Keratinocyte (primary cell): ENCODE measurements at regions not wholly inside any gene's neighbourhood (a gene's known extent, or its start where the extent isn't known, plus 50 kb on each side); places are given as distances from the start of the nearest gene placed in this dataset.

Experiments used
- DNase-seq: peaks from one replicate; pipeline ENCODE4 v3.0.0-alpha.2; 2011; ENCODE audit warnings: low read depth, missing footprints, low spot score
- FAIRE-seq: peaks from 2 replicates; lab custom pipeline; 2011; peaks lifted over from hg19 to GRCh38; lab: Jason Lieb, UNC
- H2AFZ ChIP-seq: 2 replicates; pipeline ENCODE4 v1.6.0; 2012; ENCODE audit warnings: low read length, control low read depth, inconsistent platforms; ENCODE audit not compliant: control insufficient read depth
- H3K27ac ChIP-seq: 2 replicates; pipeline ENCODE4 v1.5.1; 2011; ENCODE audit warnings: low read length; ENCODE audit not compliant: control insufficient read depth, insufficient read depth
- H3K27me3 ChIP-seq: 3 replicates; pipeline ENCODE4 v1.6.0; 2011; ENCODE audit warnings: low read length; ENCODE audit not compliant: control insufficient read depth, insufficient read depth; ENCODE audit errors: extremely low read depth
- H3K36me3 ChIP-seq, 2 experiments: 2 replicates in 1 of 2; 3 replicates in 1 of 2; pipeline ENCODE4 v1.5.1; 2011; ENCODE audit warnings: low read length in 2 of 2, mild to moderate bottlenecking in 1 of 2; ENCODE audit not compliant: control insufficient read depth in 2 of 2, insufficient read depth in 2 of 2; ENCODE audit errors: extremely low read depth in 1 of 2
- H3K4me1 ChIP-seq: 3 replicates; pipeline ENCODE4 v1.5.1; 2011; ENCODE audit warnings: low read length; ENCODE audit not compliant: control insufficient read depth, insufficient read depth; ENCODE audit errors: extremely low read depth
- H3K4me2 ChIP-seq: 3 replicates; pipeline ENCODE4 v1.6.0; 2011; ENCODE audit warnings: low read depth, low read length; ENCODE audit not compliant: control insufficient read depth, insufficient read depth; ENCODE audit errors: extremely low read depth
- H3K4me3 ChIP-seq, 3 experiments: fragments of 200-600 bp in 1 of 3; sonication (generic) in 1 of 3; 2 replicates in 2 of 3; 3 replicates in 1 of 3; pipeline ENCODE4 v1.5.1; 2011 to 2016; ENCODE audit warnings: low read length in 3 of 3, mild to moderate bottlenecking in 3 of 3, control low read depth in 2 of 3, inconsistent platforms in 1 of 3, low read depth in 1 of 3, mixed read lengths in 1 of 3, mixed run types in 1 of 3, moderate library complexity in 1 of 3; ENCODE audit not compliant: control insufficient read depth in 2 of 3, insufficient read depth in 2 of 3; ENCODE audit errors: extremely low read depth in 1 of 3
- H3K79me2 ChIP-seq: 2 replicates; pipeline ENCODE4 v1.6.0; 2012; ENCODE audit warnings: low read length; ENCODE audit not compliant: control insufficient read depth, insufficient read depth
- H3K9ac ChIP-seq: 3 replicates; pipeline ENCODE4 v1.6.0; 2011; ENCODE audit warnings: low read length; ENCODE audit not compliant: control insufficient read depth, insufficient read depth; ENCODE audit errors: extremely low read depth
- H3K9me1 ChIP-seq: 3 replicates; pipeline ENCODE4 v1.6.0; 2011; ENCODE audit warnings: low read length; ENCODE audit not compliant: control insufficient read depth, insufficient read depth; ENCODE audit errors: extremely low read depth
- H3K9me3 ChIP-seq: 2 replicates; pipeline ENCODE4 v1.5.1; 2012; ENCODE audit warnings: low read depth, low read length; ENCODE audit not compliant: control insufficient read depth
- H4K20me1 ChIP-seq: 3 replicates; pipeline ENCODE4 v1.6.0; 2011; ENCODE audit warnings: low read length; ENCODE audit not compliant: control insufficient read depth, insufficient read depth; ENCODE audit errors: extremely low read depth
- CTCF ChIP-seq, 3 experiments: IDR thresholded peaks in 1 of 3; conservative IDR thresholded peaks in 1 of 3; optimal IDR thresholded peaks in 1 of 3; 2 replicates in 2 of 3; 3 replicates in 1 of 3; pipeline versions ENCODE3 to v1.5.1; 2011; ENCODE audit warnings: low read length in 3 of 3, mild to moderate bottlenecking in 3 of 3, moderate library complexity in 2 of 3, control low read depth in 1 of 3, inconsistent platforms in 1 of 3; ENCODE audit not compliant: insufficient read depth in 2 of 3; ENCODE audit errors: extremely low read depth in 1 of 3
- EZH2 ChIP-seq: IDR thresholded peaks from one replicate; pipeline ENCODE4 v1.6.1; 2012; ENCODE audit warnings: inconsistent platforms, mild to moderate bottlenecking, low read length, moderate library complexity
- dilution Hi-C: fragments of 300-500 bp; cut with MboI; formaldehyde crosslinking; loops from one replicate; pipeline ENCODE4 v1.7.0; 2020; ENCODE audit warnings: low sequenced_read_pairs; ENCODE audit not compliant: extremely low pct_ligation_motif_present

DNA sequence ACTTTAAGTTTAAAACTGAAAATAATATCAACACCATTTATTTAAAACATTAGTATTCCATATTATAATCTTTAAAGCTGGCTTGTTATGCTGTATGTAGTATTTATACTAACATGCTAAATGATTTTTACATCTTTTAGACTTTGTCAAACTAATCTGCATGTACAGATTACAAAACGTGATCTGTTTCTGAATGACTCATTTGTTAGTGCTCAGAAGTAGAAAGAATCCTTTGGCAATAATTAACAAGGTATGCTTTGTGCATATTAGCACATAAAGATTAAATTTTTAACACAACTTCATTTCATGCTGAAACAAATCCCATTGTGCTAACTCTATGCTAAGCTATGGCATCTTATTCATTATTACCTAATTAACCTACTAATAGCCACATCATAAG is 242.4 kb downstream of the BARHL2 start:
- Histone ChIP-seq H3K27me3 (no peaks in the 10 kb centered on the region), H4K20me1 (no peaks in the 10 kb centered on the region), H3K4me3 (no peak overlapping the region), H3K4me1 (no peaks in the 10 kb centered on the region), H3K9ac (no peak overlapping the region), H2AFZ (no peak overlapping the region), H3K27ac (no peak overlapping the region), H3K4me2 (no peak overlapping the region), H3K9me3 (no peaks in the 10 kb centered on the region), H3K9me1 (no peaks in the 10 kb centered on the region), H3K79me2 (no peaks in the 10 kb centered on the region), H3K36me3 (no peaks in the 10 kb centered on the region)
- no peak for TF ChIP-seq EZH2
- TF ChIP-seq CTCF (optimal IDR thresholded peaks at IDR 0.05 in 1 of 3, IDR thresholded peaks at IDR 0.05 in 1 of 3, conservative IDR thresholded peaks at IDR 0.05 in 1 of 3; ENCODE audit: extremely low read depth in 1 of 3, insufficient read depth in 2 of 3, low read length in 3 of 3) = no peak
- DNase-seq (no peak), FAIRE-seq (no peak)
- dilution Hi-C loops = no loop called here

GRCh38 chr1:90474158-90474557 is 242.9 kb downstream of the BARHL2 start:
- Histone ChIP-seq H2AFZ (no peak overlapping the region), H3K9ac (no peak overlapping the region), H3K4me3 (no peak overlapping the region), H3K9me3 (no peaks in the 10 kb centered on the region), H3K4me2 (no peak overlapping the region), H3K4me1 (no peaks in the 10 kb centered on the region), H3K27ac (no peak overlapping the region), H3K36me3 (no peaks in the 10 kb centered on the region), H3K79me2 (no peaks in the 10 kb centered on the region), H3K27me3 (no peaks in the 10 kb centered on the region), H3K9me1 (no peaks in the 10 kb centered on the region), H4K20me1 (no peaks in the 10 kb centered on the region)
- dilution Hi-C loops = no loop called here
- FAIRE-seq = no peak
- TF ChIP-seq EZH2 (no peak), CTCF (optimal IDR thresholded peaks at IDR 0.05 in 1 of 3, IDR thresholded peaks at IDR 0.05 in 1 of 3, conservative IDR thresholded peaks at IDR 0.05 in 1 of 3; ENCODE audit: extremely low read depth in 1 of 3, insufficient read depth in 2 of 3, low read length in 3 of 3) (no peak)
- DNase-seq = no peak
